GM12878 (cell line): ENCODE measurements at regions not wholly inside any gene's neighbourhood (a gene's known extent, or its start where the extent isn't known, plus 50 kb on each side); places are given as distances from the start of the nearest gene placed in this dataset.
A peak's percentile ranks its signal among the peaks of the same experiment; 100 is the strongest.

Source experiments
- ATAC-seq: fragments of 200-7000 bp; cut with Tn5 transposase; 3 replicates; pipeline ENCODE4 v1.9.1; 2020; ENCODE audit warnings: mild to moderate bottlenecking, moderate library complexity
- BruUV-seq: library from RNA; stranded (reverse); fragments of 400-500 nt; replicated peaks from 2 replicates; lab custom pipeline; 2021; lab: Mats Ljungman, UMichigan
- CTCF ChIA-PET: fragments of 300-600 bp; sonication (Branson Sonifier 250); formaldehyde crosslinking; extraction: SDS; loops from one replicate; lab custom pipeline; 2021; ENCODE audit warnings: inconsistent platforms; lab: Yijun Ruan, JAX
- POLR2A ChIA-PET: fragments of 350-600 bp; formaldehyde crosslinking; extraction: SDS; loops from one replicate; lab custom pipeline; 2021; ENCODE audit warnings: inconsistent platforms; lab: Charles Lee
- RAD21 ChIA-PET: fragments of 300-600 bp; sonication (Branson Sonifier 250); formaldehyde crosslinking; loops from one replicate; lab custom pipeline; 2023; ENCODE audit warnings: antibody characterized with exemption; ENCODE audit not compliant: unreplicated experiment; lab: Charles Lee
- SMC1A ChIA-PET: fragments of 300-600 bp; sonication (Branson Sonifier 250); formaldehyde crosslinking; loops from one replicate; lab custom pipeline; 2023; ENCODE audit not compliant: unreplicated experiment, uncharacterized antibody; lab: Charles Lee
- DNase-seq: peaks from one replicate; pipeline ENCODE4 v3.0.0-alpha.2; 2011; ENCODE audit warnings: low read depth, low spot score
- FAIRE-seq: peaks from 3 replicates; lab custom pipeline; 2011; peaks lifted over from hg19 to GRCh38; lab: Jason Lieb, UNC
- H2AFZ ChIP-seq: 2 replicates; pipeline ENCODE4 v1.6.0; 2011; ENCODE audit warnings: low read depth, low read length, control low read depth; ENCODE audit not compliant: control insufficient read depth
- H3K27ac ChIP-seq: 2 replicates; pipeline ENCODE4 v1.5.1; 2011; ENCODE audit warnings: control low read depth; ENCODE audit not compliant: control insufficient read depth, insufficient read depth
- H3K27me3 ChIP-seq, 2 experiments: replicated peaks in 1 of 2; 2 replicates each; pipeline versions ENCODE4 v1.6.0 to v1.6.1; 2011; ENCODE audit warnings: low read length in 1 of 2; ENCODE audit not compliant: control insufficient read depth in 2 of 2, insufficient read depth in 2 of 2
- H3K36me3 ChIP-seq, 2 experiments: 2 replicates each; pipeline ENCODE4 v1.5.1; 2011; ENCODE audit warnings: low read length in 1 of 2; ENCODE audit not compliant: control insufficient read depth in 2 of 2, insufficient read depth in 2 of 2
- H3K4me1 ChIP-seq: 2 replicates; pipeline ENCODE4 v1.6.1; 2011; ENCODE audit warnings: mild to moderate bottlenecking, low read length, moderate library complexity, mixed read lengths; ENCODE audit not compliant: control insufficient read depth, insufficient read depth
- H3K4me2 ChIP-seq: 2 replicates; pipeline ENCODE4 v1.6.0; 2011; ENCODE audit warnings: control low read depth; ENCODE audit not compliant: control insufficient read depth, insufficient read depth
- H3K4me3 ChIP-seq: fragments of 200-600 bp; sonication (generic); 2 replicates; pipeline ENCODE4 v1.5.1; 2016
- H3K79me2 ChIP-seq: 2 replicates; pipeline ENCODE4 v1.6.0; 2011; ENCODE audit warnings: low read length; ENCODE audit not compliant: control insufficient read depth, insufficient read depth
- H3K9ac ChIP-seq: 2 replicates; pipeline ENCODE4 v1.8.0; 2011; ENCODE audit warnings: low read length, control low read depth, mixed read lengths; ENCODE audit not compliant: control insufficient read depth, insufficient read depth
- H3K9me3 ChIP-seq: replicated peaks from 3 replicates; pipeline ENCODE4 v1.5.1; 2011; ENCODE audit warnings: mild to moderate bottlenecking, low read length; ENCODE audit not compliant: control insufficient read depth, insufficient read depth
- H4K20me1 ChIP-seq: 2 replicates; pipeline ENCODE4 v1.6.0; 2011; ENCODE audit not compliant: control insufficient read depth, insufficient read depth
- WGBS: methylation state at CpG from one replicate; pipeline ENCODE4 v1.1.6; 2016; ENCODE audit warnings: low lambda C conversion rate; ENCODE audit not compliant: insufficient replicate concordance, insufficient coverage; ENCODE audit errors: missing lambda C conversion rate; 5-methylcytosine and 5-hydroxymethylcytosine counted together
- in situ Hi-C: fragments of 300-500 bp; cut with MboI; formaldehyde crosslinking; loops from 9 replicates; pipeline ENCODE4 v1.14.3; 2018; ENCODE audit warnings: mixed read lengths
- intact Hi-C: fragments of 100-400 bp; cut with micrococcal nuclease; formaldehyde crosslinking; loops from one replicate; pipeline ENCODE4 v1.14.2; 2022; ENCODE audit not compliant: unreplicated experiment
- TF ChIP-seq, protein P1 (sequence below): fragments of 450-650 bp; IDR thresholded peaks from 2 replicates; pipeline ENCODE4 v1.6.1; 2018; ENCODE audit warnings: borderline replicate concordance, mild to moderate bottlenecking; ENCODE audit not compliant: partially characterized antibody
- TF ChIP-seq, protein P2 (sequence below): IDR thresholded peaks from 2 replicates; pipeline ENCODE4 v1.6.1; 2011; ENCODE audit warnings: borderline replicate concordance, low read depth, mild to moderate bottlenecking, moderate library complexity, low read length; ENCODE audit not compliant: insufficient read depth, poor library complexity, severe bottlenecking

GRCh38 chr13:100827489-100828176, 153.0 kb upstream of the TMTC4 start:
- in situ Hi-C loops = no loop called here

More at GRCh38 chr13:100827489-100828176, 153.0 kb upstream of the TMTC4 start:
- Histone ChIP-seq H2AFZ (no peak overlapping the region), H3K27ac (no peak overlapping the region), H3K4me2 (no peak overlapping the region), H3K79me2 (no peaks in the 10 kb centered on the region), H4K20me1 (no peaks in the 10 kb centered on the region), H3K4me3 (no peak overlapping the region), H3K9me3 (no peaks in the 10 kb centered on the region), H3K9ac (no peak overlapping the region), H3K4me1 (no peaks in the 10 kb centered on the region), H3K27me3 (no peaks in the 10 kb centered on the region; a peak in 1 of 4 replicates), H3K36me3 (no peaks in the 10 kb centered on the region)
- ATAC-seq = no peak
- ChIA-PET CTCF (interaction anchor here (1.0 to 2.3 kb wide), 5 partner anchors 15 to 255 kb away, joined by 3 to 8 read pairs (median 3); no protein-coding TSS in a partner anchor), RAD21 (no interaction called here), POLR2A (no interaction called here), SMC1A (no interaction called here)
- no peak for FAIRE-seq
- TF ChIP-seq, protein P1, sequence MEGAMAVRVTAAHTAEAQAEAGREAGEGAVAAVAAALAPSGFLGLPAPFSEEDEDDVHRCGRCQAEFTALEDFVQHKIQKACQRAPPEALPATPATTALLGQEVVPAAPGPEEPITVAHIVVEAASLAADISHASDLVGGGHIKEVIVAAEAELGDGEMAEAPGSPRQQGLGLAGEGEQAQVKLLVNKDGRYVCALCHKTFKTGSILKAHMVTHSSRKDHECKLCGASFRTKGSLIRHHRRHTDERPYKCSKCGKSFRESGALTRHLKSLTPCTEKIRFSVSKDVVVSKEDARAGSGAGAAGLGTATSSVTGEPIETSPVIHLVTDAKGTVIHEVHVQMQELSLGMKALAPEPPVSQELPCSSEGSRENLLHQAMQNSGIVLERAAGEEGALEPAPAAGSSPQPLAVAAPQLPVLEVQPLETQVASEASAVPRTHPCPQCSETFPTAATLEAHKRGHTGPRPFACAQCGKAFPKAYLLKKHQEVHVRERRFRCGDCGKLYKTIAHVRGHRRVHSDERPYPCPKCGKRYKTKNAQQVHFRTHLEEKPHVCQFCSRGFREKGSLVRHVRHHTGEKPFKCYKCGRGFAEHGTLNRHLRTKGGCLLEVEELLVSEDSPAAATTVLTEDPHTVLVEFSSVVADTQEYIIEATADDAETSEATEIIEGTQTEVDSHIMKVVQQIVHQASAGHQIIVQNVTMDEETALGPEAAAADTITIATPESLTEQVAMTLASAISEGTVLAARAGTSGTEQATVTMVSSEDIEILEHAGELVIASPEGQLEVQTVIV = no peak
- TF ChIP-seq, protein P2, sequence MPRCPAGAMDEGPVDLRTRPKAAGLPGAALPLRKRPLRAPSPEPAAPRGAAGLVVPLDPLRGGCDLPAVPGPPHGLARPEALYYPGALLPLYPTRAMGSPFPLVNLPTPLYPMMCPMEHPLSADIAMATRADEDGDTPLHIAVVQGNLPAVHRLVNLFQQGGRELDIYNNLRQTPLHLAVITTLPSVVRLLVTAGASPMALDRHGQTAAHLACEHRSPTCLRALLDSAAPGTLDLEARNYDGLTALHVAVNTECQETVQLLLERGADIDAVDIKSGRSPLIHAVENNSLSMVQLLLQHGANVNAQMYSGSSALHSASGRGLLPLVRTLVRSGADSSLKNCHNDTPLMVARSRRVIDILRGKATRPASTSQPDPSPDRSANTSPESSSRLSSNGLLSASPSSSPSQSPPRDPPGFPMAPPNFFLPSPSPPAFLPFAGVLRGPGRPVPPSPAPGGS = peak; percentile 27
- 22% methylated on average over 8 of the region's 8 CpGs for WGBS
- intact Hi-C loops = no loop called here
- no peak for DNase-seq
- no TSS peak for BruUV-seq
